Right forelimb (tissue), 1 donor: ENCODE measurements at regions not wholly inside any gene's neighbourhood (a gene's known extent, or its start where the extent isn't known, plus 50 kb on each side); places are given as distances from the start of the nearest gene placed in this dataset.
"Not testable (repeated sequence)": the region's sequence is repeated elsewhere in the genome, so short reads cannot be mapped to it uniquely, and the experiment has no call there.

Experiments used
- DNase-seq: peaks from one replicate; pipeline ENCODE4 v3.0.0-alpha.2; 2018

DNA sequence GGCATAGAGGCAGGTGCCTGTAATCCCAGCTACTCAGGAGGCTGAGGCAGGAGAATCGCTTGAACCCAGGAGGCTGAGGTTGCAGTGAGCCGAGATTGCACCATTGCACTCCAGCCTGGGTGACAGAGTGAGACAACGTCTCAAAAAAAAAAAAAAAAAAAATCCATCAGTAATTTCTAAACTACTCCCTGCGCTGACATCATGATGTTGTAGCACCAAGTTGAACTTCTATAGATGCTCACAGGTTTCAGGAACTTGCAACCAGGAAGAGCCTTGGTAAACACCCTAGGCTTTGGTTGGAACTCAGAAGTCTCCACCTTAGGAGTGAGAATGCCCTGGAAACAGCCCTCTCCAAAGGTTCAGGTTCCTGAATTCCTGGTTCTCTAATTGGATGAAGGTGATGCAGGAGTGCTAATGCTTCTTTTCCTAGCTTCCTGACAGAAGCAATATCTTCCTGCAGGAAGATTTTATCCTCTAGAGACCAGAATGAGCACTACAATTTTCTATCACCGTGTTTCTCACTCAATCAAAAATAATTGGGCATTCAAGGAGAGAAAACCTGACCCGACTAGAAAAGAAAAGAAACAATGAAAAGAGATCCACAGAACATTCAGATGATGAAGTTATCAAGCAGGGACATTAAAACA is 469.6 kb downstream of the GADD45G start:
- DNase-seq, result no peak

DNA sequence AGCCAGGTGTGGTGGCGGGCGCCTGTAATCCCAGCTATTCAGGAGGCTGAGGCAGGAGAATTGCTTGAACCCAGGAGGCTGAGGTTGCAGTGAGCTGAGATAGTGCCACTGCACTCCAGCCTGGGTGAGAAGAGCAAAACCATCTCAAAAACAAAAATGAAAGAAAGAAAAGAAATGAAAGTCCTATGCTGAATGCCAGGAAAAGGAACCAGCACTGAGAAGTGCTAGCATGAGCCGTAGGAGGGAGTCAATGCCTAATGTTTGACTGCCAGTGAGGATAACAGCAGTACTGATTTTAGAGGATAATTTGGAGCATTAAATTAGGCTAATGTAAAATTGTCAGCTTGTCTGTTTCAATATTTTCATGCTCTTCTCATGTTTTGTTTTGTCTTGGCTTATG is 472.8 kb downstream of the GADD45G start:
- DNase-seq, result not testable (repeated sequence)

DNA sequence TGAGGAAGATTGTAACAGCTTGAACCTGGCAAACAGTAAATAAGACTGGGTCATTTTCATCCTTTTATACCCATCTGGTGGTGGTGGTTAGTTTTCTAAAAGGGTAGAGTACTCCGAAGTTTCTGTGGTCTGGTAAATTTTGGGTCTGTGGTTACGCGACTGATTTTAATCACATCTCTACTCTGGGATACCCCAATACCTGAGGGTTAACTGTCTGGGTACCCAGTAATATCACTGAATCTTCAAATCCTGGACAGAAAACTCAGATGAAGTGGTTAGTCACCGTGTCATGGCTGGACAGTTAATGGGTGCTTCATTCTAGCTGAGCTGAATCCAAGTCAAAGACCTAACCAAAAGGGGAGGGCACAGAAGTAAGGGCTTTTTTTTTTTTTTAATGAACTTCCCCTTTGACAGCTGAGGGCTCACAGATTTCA is 474.2 kb downstream of the GADD45G start:
- DNase-seq, result no peak

- DNase-seq, result no peak
Observed at GRCh38 chr9:90085633-90086032, 480.8 kb downstream of the GADD45G start.

GRCh38 chr9:90086101-90086511 is 481.3 kb downstream of the GADD45G start:
- DNase-seq, result no peak

GRCh38 chr9:90088434-90088833 is 483.6 kb downstream of the GADD45G start:
- no peak for DNase-seq

DNA sequence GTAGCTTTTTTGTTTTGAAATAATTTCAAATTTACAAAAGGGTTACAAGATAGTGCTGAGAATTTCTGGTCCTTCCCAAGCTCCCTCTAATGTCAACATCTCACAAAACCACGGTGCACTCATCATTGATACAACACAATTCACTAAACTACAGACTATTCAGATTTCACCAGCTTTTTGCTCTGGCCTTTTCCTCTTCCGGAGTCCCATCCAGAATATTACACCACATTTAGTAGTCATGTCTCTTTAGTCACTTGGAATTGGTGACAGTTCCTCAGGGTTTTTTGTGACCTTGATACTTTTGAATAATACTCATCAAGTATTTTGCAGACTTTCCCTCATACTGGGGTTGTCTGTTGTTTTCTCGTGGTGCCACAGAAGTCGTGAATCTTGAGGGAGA is 484.0 kb downstream of the GADD45G start:
- no peak for DNase-seq

GRCh38 chr9:90090997-90091396 is 486.2 kb downstream of the GADD45G start:
- no peak for DNase-seq

GRCh38 chr9:90092508-90092907 is 487.7 kb downstream of the GADD45G start:
- DNase-seq, result no peak

GRCh38 chr9:90095682-90096081 is 490.9 kb downstream of the GADD45G start:
- peak; percentile 73 for DNase-seq

DNA sequence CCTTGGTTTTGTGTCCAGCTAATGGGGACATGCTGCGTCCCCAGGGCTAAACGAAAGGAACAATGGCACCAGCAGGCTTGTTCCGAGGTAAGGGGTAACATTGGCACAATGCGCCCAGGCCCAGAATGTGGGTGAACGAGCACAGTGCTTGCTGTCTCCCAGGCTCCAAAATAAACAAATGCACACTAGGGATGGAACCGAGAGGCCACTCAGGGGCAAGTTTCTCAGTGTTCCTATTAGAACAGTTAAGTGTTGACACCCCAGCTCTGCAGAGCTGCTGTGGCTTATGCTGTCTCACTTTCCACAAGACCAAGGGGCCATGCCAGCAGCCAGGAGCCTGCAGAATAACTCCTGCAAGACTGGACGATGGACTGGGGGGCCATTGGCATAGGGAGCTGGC is 492.4 kb downstream of the GADD45G start:
- DNase-seq, result no peak

DNA sequence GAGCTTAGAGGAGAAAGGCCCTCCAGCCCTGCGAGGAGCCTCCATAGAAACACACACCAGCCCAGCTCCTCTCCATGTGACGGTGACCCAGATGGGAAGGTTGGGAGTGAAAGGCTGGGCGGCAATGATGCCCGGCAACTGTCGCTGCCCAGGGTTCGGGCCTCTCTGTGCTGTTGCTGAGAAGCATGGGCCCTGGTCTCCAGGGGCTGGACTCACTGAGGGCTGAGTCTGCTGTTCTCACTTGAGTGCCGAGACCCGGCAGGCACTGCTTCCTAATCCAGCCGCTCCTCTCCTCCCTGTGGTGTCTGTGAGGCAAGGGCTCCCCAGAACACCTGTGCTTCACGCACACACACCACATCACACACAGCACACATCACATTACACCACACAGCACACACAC is 493.6 kb downstream of the GADD45G start:
- DNase-seq, result no peak

DNA sequence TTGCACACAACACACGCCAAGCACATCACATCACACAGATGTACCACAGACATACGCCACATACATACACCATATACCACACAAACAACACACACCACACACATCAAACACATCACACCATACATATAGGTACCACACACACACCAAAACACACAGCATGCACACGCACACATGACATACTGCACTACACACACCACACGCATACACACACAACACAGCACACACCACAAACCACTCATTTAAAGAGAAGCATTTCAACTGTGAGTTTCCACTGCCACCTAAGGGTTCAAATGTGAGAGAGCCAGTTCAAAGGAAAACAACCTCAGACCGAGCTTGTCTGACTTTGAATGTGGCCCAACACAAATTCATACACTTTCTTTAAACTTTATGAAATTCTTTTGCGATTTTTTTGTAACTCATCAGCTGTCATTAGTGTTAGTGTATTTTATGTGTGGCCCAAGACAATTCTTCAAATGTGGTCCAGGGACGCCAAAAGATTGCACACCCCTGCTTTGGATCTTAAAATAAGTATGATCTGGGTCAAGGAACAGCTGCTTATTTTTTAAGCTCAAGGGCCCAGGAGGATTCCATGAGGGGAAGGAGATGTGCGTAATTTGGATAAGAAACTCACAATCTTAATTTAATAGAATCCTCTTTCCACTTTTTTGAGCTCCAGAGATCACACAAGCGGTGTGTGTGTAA is 494.6 kb downstream of the GADD45G start:
- no peak for DNase-seq

GRCh38 chr9:90100014-90100413 is 495.2 kb downstream of the GADD45G start:
- no peak for DNase-seq

- peak; percentile 69 for DNase-seq
Observed at GRCh38 chr9:90102292-90102901, 497.6 kb downstream of the GADD45G start.

- no peak for DNase-seq
Observed at GRCh38 chr9:90103771-90104170, 499.0 kb downstream of the GADD45G start.

DNA sequence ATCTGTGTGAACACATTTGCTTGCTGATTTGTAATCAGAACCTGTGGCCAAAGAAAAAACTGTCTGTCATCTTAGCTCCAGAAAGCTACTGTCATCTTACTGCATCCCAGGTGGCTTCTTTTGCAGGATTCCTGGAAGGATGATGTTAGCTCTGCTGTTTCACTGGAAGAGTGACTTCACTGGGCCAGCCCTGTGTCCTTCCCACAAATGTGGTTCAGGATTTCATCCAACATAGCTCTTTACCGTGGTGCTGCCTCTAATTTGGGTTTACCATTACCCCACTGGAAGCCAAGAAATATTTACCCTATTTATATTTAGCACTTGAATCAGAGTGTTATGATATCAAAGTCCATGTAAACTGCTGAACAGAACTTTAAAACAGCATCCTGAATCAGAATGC is 501.0 kb downstream of the GADD45G start:
- DNase-seq, result no peak

- DNase-seq, result peak; percentile 72
Observed at GRCh38 chr9:90107040-90107725, 502.4 kb downstream of the GADD45G start.

- no peak for DNase-seq
Observed at GRCh38 chr9:90107726-90108655, 503.2 kb downstream of the GADD45G start.

DNA sequence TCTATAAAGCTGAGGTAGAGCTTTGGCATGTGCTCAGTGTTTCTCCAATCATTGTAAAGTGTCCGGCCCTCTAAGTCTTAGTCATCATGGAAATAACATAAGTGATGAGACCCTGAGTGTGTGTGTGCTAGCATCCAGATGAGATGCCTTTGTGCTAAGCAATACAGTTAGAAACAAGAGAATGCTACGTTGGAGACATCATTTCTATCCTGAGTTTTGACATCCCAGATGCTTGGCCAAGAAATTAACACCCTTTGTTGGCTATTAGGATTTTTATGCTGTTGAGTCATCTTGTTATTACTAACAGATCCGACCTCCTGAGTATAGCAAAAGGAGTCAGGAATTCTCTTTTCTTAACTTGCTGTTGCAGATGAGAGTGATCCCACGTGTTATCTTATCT is 508.0 kb downstream of the GADD45G start:
- no peak for DNase-seq

DNA sequence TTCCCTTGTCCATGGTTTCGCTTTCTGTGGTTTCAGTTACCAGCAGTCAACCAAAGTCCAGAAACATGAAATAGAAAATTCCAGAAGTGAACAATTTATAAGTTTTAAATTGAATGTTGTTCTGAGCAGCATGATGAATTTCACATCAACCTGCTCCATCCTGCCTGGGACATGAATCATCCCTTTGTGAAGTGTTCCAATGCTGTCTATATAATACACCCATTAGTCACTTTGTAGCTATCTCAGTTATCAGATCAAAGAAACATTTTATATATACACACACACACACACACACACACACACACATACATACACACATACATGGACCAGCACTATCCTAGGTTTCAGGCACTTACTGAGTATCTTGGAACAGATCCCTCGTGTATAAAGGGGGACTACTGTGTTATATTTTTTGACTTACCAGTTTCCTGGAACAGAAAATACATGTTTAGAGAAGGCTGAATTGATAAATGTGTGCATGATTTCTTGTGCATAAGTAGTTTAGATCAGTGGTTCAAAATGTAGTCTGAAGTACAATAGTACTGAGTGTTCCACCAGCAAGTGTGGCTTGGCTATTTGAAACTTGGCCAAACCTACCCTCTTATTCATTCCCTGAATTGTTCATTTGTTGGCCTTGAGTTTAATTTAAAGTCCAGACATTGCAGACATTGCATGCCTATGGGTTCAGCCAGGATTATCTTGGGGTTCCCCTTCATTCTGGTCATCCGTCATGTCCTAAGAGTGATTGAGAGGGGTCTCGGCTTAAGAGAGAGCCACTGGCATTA is 510.0 kb downstream of the GADD45G start:
- no peak for DNase-seq

DNA sequence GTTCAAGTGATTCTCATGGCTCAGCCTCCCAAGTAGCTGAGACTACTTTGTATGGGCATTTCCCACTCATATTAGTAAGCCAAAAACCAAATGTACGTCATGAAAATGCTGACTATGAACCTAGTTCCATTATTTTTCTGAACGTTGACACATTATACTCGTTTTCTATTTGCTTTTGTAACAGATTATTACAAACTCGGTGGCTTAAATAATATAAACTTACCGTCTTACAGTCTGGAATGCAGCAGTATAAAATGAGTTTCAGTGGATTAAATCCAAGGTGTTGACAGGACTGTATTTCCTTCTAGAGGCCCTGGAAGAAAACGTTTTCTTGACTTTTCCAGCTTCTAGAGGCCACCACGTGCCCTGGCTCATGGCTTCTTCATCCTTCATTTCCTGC is 517.0 kb downstream of the GADD45G start:
- DNase-seq, result no peak
